ENCODE measurements at regions not wholly inside any gene's neighbourhood (a gene's known extent, or its start where the extent isn't known, plus 50 kb on each side); places are given as distances from the start of the nearest gene placed in this dataset.
"Not testable (repeated sequence)": the region's sequence is repeated elsewhere in the genome, so short reads cannot be mapped to it uniquely, and the experiment has no call there.

- DNase-seq = no peak
Measured at GRCh38 chr9:78879324-78880100, 582.6 kb downstream of the PSAT1 start.

GRCh38 chr9:78881295-78881694 is 584.4 kb downstream of the PSAT1 start:
- DNase-seq = no peak

- DNase-seq = no peak
Measured at GRCh38 chr9:78882481-78882880, 585.6 kb downstream of the PSAT1 start.

GRCh38 chr9:78884611-78885150 is 587.8 kb downstream of the PSAT1 start:
- DNase-seq = no peak

DNA sequence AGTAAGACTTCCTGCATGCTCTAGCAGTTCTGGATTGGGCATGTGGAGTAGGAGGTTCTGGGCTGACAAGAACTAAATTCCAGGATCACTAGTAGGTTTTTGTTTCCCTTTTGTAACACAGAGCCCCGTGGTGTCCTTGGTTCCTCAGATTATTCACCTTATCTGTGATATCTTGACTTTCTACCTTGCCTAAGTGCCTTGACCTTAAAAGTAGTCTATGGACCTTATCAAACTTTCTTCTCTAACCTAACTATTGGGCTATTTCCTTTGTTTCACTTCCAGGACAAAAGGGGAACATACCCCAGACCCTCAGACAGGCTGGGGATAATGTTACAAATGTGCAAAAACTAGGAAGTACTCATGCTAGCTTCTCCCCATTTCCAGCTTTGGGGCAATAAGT is 595.3 kb downstream of the PSAT1 start:
- DNase-seq = no peak

DNA sequence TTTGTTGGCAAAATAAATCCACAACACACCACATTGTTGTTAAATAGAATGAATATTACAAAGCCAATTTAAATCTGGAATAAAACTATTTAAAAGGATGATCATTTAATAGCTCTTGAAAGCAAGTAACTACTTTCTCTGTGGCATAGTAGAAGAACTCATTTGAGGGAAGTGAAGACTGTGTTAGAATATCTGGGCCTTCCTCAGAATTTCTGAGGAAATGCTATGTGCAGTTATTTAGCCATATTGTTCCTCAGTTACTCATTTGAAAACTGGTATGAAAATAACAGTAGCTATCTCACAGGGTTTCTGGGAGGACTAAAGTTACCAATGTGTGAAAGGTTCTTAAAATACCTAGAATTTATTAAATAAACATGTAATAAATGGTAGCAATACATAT is 595.8 kb downstream of the PSAT1 start:
- no peak for DNase-seq

DNA sequence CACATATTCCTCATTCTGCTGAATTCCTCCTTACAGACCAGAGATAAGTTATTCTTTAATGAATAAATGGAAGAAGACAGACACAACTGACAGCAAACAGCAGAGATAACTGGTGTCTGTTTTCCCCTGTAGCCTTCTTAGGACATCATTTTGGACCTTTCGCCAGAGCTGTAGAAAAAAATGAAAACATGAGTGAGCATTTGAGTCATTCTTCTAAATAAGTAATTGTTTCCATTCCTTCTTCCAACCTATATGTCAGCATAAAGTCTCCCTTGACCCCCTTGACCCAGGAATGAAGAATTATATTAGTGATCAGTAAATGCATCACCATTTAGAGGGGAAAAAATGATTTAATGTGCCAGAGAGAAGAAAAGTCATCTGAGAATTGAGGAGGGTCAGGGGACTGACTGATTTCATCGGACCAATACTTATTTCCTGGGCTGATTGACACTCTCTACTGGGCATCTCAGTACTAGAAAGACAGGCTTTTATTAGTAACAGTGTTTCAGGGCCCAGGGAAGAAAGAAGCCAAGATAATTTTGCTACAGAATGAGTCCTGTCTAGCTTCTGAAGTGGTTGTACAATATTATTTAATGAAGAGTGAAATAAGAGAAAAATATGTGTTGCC is 597.0 kb downstream of the PSAT1 start:
- DNase-seq = no peak

DNA sequence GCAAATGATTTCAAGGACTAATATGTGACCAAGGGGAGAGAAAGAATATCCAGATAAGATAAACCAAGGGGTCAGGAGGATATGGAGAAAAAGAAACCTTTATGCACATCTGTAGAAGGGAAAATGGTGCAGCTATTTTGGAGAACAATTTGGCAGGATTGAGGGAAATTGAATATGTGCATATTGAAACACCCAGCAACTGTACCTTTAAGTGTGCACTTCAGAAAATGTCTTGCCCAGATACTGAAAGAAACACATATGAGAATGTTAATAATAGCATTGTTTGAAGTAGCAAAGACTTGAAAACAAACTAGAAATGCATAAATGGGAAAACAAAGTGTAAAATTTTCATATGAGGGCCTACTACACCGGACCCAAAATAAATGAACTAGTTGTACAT is 599.6 kb downstream of the PSAT1 start:
- DNase-seq = no peak

- no peak for DNase-seq
Measured at GRCh38 chr9:78898234-78898633, 601.3 kb downstream of the PSAT1 start.

- no peak for DNase-seq
Measured at GRCh38 chr9:78899006-78899405, 602.1 kb downstream of the PSAT1 start.

DNA sequence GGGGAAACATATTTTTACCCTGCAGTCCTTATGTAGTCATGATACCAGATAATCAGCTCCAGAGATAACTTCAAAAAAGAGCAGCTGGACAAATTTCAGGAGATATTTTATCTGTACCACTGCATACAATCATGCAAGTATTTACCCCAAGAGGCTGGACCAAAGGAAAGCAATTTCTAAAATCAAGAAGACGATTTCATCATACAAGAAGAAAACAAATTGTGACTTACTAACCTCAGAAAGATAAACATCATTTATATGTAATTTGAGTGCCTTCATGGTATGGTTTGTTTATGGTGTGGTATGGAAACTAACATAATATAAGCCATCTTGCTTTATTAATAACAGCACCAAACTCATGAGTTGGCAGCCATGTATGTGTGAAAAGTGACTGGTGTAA is 603.6 kb downstream of the PSAT1 start:
- DNase-seq = no peak

- DNase-seq = no peak
Measured at GRCh38 chr9:78902051-78902450, 605.1 kb downstream of the PSAT1 start.

GRCh38 chr9:78903581-78903980 is 606.7 kb downstream of the PSAT1 start:
- no peak for DNase-seq

DNA sequence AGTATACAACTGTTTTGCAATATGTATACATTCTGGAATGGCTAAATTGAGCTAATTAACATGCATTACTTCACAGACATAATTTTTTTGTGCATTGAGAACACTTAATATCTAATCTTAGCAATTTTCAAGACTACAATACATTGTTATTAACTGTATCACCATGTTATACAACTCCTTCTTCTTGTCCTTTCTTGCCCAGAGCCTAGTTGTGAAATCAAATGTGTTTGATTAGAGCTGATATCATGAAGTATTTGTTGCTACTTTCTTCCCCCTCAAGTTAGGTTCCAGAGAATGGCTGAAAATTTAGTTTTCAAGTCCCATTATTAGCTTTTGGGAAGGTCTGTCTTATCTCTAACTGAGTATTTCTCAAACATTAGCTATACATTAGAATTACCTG is 607.8 kb downstream of the PSAT1 start:
- DNase-seq = no peak

GRCh38 chr9:78905387-78905786 is 608.5 kb downstream of the PSAT1 start:
- DNase-seq = no peak

DNA sequence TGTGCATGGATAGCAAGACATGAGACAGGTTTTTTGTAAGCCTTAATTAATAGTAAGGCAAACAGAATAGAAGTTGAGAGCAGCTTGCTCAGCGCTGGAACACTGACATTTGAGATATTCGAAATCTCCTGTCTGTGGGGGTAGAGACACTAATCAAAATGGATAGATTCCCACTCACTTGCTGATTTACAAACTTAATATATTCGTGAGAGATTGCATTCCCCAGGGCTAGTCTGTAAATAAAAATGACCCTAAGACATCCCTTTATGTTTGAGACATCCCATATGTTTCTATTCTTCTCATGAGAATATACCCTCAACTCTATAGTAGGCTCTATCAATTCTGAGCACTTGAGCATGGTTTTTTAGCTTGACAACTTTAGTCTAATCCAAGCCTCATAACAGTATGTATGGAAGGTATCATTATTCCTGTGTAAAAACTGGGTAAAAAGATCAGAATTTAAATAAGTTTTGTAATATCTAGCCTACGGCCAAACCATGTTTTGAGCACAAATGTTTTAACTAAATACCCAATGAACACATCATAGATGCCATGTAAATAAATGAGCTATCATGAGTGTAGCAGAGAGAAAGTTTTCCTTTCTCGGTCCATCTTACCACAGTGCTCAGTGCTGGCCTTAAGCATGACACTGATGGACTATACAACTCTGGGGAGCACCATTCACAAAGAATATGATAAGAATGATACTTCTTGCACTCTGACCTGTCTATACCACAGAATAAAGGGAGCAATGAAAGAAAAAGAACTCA is 609.2 kb downstream of the PSAT1 start:
- no peak for DNase-seq

- no peak for DNase-seq
Measured at GRCh38 chr9:78909566-78909965, 612.6 kb downstream of the PSAT1 start.

DNA sequence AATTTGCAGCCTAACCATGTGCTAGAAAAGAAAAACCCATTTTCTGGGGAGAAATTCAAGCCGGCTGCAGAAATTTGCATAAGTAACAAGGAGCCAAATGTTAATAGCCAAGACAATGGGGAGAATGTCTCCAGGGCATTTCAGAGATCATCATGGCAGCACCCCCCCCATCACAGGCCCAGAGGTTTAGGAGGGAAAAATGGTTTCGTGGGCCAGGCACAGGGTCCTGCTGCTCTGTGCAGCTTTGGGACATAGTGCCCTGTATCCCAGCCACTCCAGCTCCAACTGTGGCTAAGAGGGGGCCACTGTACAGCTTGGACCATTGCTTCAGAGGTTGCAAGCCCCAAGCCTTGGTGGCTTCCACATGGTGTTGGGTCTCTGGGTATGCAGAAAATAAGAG is 620.0 kb downstream of the PSAT1 start:
- not testable (repeated sequence) for DNase-seq

- no peak for DNase-seq
Measured at GRCh38 chr9:78918976-78919375, 622.1 kb downstream of the PSAT1 start.

GRCh38 chr9:78919701-78920100 is 622.8 kb downstream of the PSAT1 start:
- no peak for DNase-seq

- no peak for DNase-seq
Measured at GRCh38 chr9:78921341-78921740, 624.4 kb downstream of the PSAT1 start.

DNA sequence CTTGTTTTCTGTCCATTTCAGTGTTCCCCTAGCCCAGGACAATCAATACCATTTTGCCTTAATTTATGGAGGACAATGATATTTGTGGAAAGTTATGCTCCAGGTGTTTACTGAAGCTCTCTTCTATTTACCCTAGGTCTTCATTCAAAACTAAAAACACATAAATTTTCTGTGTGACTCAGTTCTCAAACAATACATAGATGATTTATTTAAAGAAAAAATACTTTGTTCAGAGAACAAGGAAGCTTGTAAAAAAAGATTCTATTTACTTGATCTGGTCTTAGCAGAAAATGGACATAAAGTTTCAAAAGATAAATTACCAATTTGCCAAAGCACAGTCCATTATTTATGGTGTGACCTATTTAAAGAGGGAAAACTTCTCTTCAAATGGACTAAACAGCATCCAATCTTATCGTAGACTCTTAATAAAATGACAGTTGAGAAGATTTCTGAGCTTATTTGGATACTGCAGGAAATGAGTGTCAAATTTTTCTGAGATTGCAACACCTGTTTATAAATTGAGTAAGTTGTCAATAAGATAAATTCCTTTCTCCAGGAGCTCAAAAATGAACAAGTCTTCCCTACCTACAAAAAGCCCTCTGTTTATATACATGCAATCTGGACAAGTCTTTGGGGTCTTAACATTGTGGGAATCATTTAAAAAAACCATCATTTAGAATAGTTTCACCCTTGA is 627.2 kb downstream of the PSAT1 start:
- no peak for DNase-seq
